ENCODE measurements at regions not wholly inside any gene's neighbourhood (a gene's known extent, or its start where the extent isn't known, plus 50 kb on each side); places are given as distances from the start of the nearest gene placed in this dataset.
"Not testable (repeated sequence)": the region's sequence is repeated elsewhere in the genome, so short reads cannot be mapped to it uniquely, and the experiment has no call there.

- Histone ChIP-seq H3K27me3 (ENCODE audit: control insufficient read depth, insufficient read depth, low read length) (no peaks in the 10 kb centered on the region), H3K4me1 (ENCODE audit: control insufficient read depth, insufficient read depth, low read length) (no peaks in the 10 kb centered on the region), H3K27ac (ENCODE audit: low read length) (no peak overlapping the region), H3K9me3 (ENCODE audit: control insufficient read depth, low read depth, low read length) (no peaks in the 10 kb centered on the region), H3K36me3 (ENCODE audit: control insufficient read depth, insufficient read depth, low read length) (no peaks in the 10 kb centered on the region), H3K4me3 (ENCODE audit: low read length) (no peak overlapping the region)
- WGBS (ENCODE audit: insufficient coverage, low lambda C conversion rate), result no CpG with 5 or more reads among the region's 2 CpGs
- no peak for DNase-seq
Observed at GRCh38 chr4:124435274-124435950, 277.1 kb downstream of the ANKRD50 start.

DNA sequence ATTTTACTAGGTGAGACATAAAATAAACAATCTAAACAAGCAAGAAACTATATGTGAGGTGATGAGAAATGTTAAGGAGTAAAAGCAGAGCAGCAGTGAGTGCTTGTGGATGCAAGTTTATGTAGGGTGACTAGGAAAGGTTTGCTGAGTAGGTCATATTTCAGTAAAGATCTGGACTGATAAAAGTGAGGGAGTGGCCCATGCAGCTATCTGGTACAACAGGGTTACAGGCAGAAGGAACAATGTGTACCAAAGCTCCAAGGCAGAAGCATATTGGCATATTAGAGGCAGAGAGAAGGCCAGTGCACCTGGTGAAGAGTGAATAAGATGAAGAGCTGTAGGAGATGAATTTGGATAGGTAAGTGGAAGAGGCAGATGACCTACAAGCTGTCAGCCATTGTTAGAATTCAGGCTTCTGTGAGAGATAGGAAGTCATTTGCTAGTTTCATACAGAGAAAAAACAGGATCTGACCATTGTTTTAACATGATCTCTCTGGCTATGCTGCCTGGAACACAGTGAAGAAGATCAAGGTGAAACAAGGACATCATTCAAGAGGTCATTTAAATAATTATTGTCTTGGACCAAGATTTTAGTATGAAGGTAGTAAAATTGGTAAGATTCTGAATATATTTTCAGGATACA lies 274.6 kb downstream of the ANKRD50 start:
- no peaks in the 10 kb centered on the region for H3K36me3 ChIP-seq (ENCODE audit: control insufficient read depth, insufficient read depth, low read length)
- no peak overlapping the region for H3K27ac ChIP-seq (ENCODE audit: low read length)
- H3K4me3 ChIP-seq (ENCODE audit: low read length), result no peak overlapping the region
- no peak for DNase-seq
- H3K27me3 ChIP-seq (ENCODE audit: control insufficient read depth, insufficient read depth, low read length), result no peaks in the 10 kb centered on the region
- H3K9me3 ChIP-seq (ENCODE audit: control insufficient read depth, low read depth, low read length), result peaks cover 3% of the 10 kb centered on the region
- H3K4me1 ChIP-seq (ENCODE audit: control insufficient read depth, insufficient read depth, low read length), result no peaks in the 10 kb centered on the region

GRCh38 chr4:124445071-124445470 lies 267.5 kb downstream of the ANKRD50 start:
- WGBS (ENCODE audit: insufficient coverage, low lambda C conversion rate), result no CpG with 5 or more reads among the region's 5 CpGs

DNA sequence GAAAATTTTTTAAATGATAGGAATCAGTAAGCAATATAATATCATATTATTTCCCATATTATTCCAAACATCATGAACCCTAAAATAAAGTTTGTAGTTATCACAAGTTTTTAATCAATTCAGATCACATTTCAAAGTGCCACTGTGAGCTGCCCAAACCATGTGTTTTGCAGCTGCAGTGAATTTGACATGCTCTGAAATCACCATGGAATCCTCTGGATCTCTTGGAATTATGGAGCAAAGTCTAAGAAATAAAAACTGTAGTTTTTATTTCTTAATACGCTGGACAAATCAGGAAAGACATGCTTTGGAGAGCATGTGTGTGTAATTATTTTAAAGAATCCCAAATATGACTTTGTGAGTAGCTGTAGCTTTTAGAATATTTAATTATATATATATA lies 262.7 kb downstream of the ANKRD50 start:
- no CpG with 5 or more reads among the region's 1 CpG for WGBS (ENCODE audit: insufficient coverage, low lambda C conversion rate)
- Histone ChIP-seq H3K27ac (ENCODE audit: low read length) (no peak overlapping the region), H3K36me3 (ENCODE audit: control insufficient read depth, insufficient read depth, low read length) (no peaks in the 10 kb centered on the region), H3K4me3 (ENCODE audit: low read length) (no peak overlapping the region), H3K4me1 (ENCODE audit: control insufficient read depth, insufficient read depth, low read length) (no peaks in the 10 kb centered on the region), H3K9me3 (ENCODE audit: control insufficient read depth, low read depth, low read length) (peaks cover 5% of the 10 kb centered on the region), H3K27me3 (ENCODE audit: control insufficient read depth, insufficient read depth, low read length) (no peaks in the 10 kb centered on the region)
- DNase-seq, result no peak

More at GRCh38 chr4:124445071-124445470, 267.5 kb downstream of the ANKRD50 start:
- no peaks in the 10 kb centered on the region for H3K27me3 ChIP-seq (ENCODE audit: control insufficient read depth, insufficient read depth, low read length)
- H3K4me1 ChIP-seq (ENCODE audit: control insufficient read depth, insufficient read depth, low read length), result no peaks in the 10 kb centered on the region
- H3K27ac ChIP-seq (ENCODE audit: low read length), result no peak overlapping the region
- no peaks in the 10 kb centered on the region for H3K36me3 ChIP-seq (ENCODE audit: control insufficient read depth, insufficient read depth, low read length)
- DNase-seq, result no peak
- H3K4me3 ChIP-seq (ENCODE audit: low read length), result no peak overlapping the region
- H3K9me3 ChIP-seq (ENCODE audit: control insufficient read depth, low read depth, low read length), result peaks cover 10% of the 10 kb centered on the region

DNA sequence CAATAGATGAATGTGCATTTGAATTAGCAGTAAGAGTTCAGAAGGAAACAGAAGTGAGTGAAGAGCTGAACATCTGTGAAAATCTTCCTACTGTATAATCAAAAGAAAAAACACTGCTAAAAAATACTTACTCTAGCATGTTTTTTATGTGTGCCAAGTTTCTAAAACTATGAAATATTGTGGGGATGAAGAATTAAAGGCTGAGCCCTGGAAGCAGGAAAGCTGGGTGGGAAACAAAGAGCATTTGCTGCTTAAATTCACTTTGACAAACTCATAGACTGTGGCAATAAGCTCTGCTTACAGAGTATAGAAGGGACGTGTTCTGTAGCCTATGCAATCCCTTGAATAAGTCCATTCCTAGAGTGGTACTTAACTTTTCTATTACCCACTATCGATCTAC lies 261.7 kb downstream of the ANKRD50 start:
- Histone ChIP-seq H3K27ac (ENCODE audit: low read length) (no peak overlapping the region), H3K4me3 (ENCODE audit: low read length) (no peak overlapping the region), H3K27me3 (ENCODE audit: control insufficient read depth, insufficient read depth, low read length) (no peaks in the 10 kb centered on the region), H3K9me3 (ENCODE audit: control insufficient read depth, low read depth, low read length) (no peaks in the 10 kb centered on the region), H3K36me3 (ENCODE audit: control insufficient read depth, insufficient read depth, low read length) (no peaks in the 10 kb centered on the region), H3K4me1 (ENCODE audit: control insufficient read depth, insufficient read depth, low read length) (no peaks in the 10 kb centered on the region)
- 100% methylated on average over 1 of the region's 2 CpGs for WGBS (ENCODE audit: insufficient coverage, low lambda C conversion rate)
- no peak for DNase-seq

- H3K4me3 ChIP-seq (ENCODE audit: low read length), result no peak overlapping the region
- no CpG with 5 or more reads among the region's 2 CpGs for WGBS (ENCODE audit: insufficient coverage, low lambda C conversion rate)
- H3K27ac ChIP-seq (ENCODE audit: low read length), result no peak overlapping the region
- no peaks in the 10 kb centered on the region for H3K36me3 ChIP-seq (ENCODE audit: control insufficient read depth, insufficient read depth, low read length)
- no peak for DNase-seq
- H3K27me3 ChIP-seq (ENCODE audit: control insufficient read depth, insufficient read depth, low read length), result no peaks in the 10 kb centered on the region
- H3K4me1 ChIP-seq (ENCODE audit: control insufficient read depth, insufficient read depth, low read length), result no peaks in the 10 kb centered on the region
- no peaks in the 10 kb centered on the region for H3K9me3 ChIP-seq (ENCODE audit: control insufficient read depth, low read depth, low read length)
Observed at GRCh38 chr4:124454772-124455270, 257.7 kb downstream of the ANKRD50 start.

DNA sequence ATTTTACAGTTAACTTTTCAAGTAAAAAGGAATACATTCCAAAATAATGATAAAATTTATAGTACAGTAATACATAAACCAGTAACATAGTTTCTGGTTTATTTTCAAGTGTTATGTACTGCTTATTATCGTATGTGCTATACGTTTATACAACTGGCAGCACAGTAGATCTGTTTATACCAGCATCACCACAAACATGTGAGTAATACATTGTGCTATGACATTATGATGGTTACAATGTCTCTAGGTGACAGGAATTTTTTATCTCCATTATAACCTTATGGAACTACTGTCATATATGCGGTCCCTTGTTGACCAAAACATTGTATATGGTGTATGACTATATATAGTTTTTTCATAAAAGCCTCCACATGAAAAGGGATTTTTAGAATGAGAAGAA lies 256.9 kb downstream of the ANKRD50 start:
- Histone ChIP-seq H3K27me3 (ENCODE audit: control insufficient read depth, insufficient read depth, low read length) (no peaks in the 10 kb centered on the region), H3K36me3 (ENCODE audit: control insufficient read depth, insufficient read depth, low read length) (no peaks in the 10 kb centered on the region), H3K9me3 (ENCODE audit: control insufficient read depth, low read depth, low read length) (no peaks in the 10 kb centered on the region), H3K4me1 (ENCODE audit: control insufficient read depth, insufficient read depth, low read length) (no peaks in the 10 kb centered on the region), H3K4me3 (ENCODE audit: low read length) (no peak overlapping the region), H3K27ac (ENCODE audit: low read length) (no peak overlapping the region)
- no peak for DNase-seq
- 86% methylated on average over 1 of the region's 3 CpGs for WGBS (ENCODE audit: insufficient coverage, low lambda C conversion rate)

DNA sequence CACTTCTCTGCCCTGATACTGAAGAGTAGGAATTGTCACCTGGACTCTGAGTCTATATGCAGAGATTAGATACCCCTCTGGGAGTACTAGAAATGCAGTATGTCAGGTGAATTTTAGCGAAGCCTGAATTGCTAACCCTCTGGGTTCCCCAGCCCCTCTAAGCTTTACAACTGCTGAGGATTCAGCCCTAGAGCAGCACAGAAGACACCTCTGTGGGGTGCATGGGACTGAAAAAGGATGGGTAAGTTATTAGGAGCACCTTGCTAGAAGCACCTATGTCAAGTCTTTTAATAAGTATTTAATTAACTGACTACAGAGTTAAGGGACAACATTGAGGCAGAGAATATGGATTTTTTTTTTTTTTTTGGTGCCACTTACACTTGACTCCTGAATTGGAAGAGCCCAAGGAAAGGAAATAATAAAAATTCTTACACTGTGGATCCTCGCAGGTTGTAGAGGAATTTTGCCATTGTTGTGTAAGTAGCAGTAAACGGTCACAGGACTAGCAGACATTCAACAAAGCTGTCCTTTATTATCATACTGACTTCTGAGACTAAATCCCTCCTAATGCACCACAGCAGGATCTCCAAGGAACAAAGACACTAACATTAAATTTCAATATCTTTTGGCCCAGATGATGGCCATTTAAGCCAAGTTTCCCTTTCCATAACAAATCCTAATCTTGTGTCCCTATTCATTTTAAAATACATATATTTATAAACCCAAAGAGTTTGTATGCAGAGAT lies 253.2 kb downstream of the ANKRD50 start:
- Histone ChIP-seq H3K36me3 (ENCODE audit: control insufficient read depth, insufficient read depth, low read length) (no peaks in the 10 kb centered on the region), H3K4me3 (ENCODE audit: low read length) (no peak overlapping the region), H3K27me3 (ENCODE audit: control insufficient read depth, insufficient read depth, low read length) (no peaks in the 10 kb centered on the region), H3K27ac (ENCODE audit: low read length) (no peak overlapping the region), H3K4me1 (ENCODE audit: control insufficient read depth, insufficient read depth, low read length) (no peaks in the 10 kb centered on the region), H3K9me3 (ENCODE audit: control insufficient read depth, low read depth, low read length) (peaks cover 15% of the 10 kb centered on the region)
- DNase-seq, result no peak
- WGBS (ENCODE audit: insufficient coverage, low lambda C conversion rate), result no CpG with 5 or more reads among the region's 3 CpGs

GRCh38 chr4:124459941-124460310 lies 252.6 kb downstream of the ANKRD50 start:
- H3K9me3 ChIP-seq (ENCODE audit: control insufficient read depth, low read depth, low read length), result peaks cover 15% of the 10 kb centered on the region
- WGBS (ENCODE audit: insufficient coverage, low lambda C conversion rate), result no CpG with 5 or more reads among the region's 5 CpGs
- H3K4me3 ChIP-seq (ENCODE audit: low read length), result no peak overlapping the region
- peak; percentile 14 to 31 for DNase-seq
- H3K27ac ChIP-seq (ENCODE audit: low read length), result no peak overlapping the region
- H3K27me3 ChIP-seq (ENCODE audit: control insufficient read depth, insufficient read depth, low read length), result no peaks in the 10 kb centered on the region
- H3K36me3 ChIP-seq (ENCODE audit: control insufficient read depth, insufficient read depth, low read length), result no peaks in the 10 kb centered on the region
- H3K4me1 ChIP-seq (ENCODE audit: control insufficient read depth, insufficient read depth, low read length), result no peaks in the 10 kb centered on the region

DNA sequence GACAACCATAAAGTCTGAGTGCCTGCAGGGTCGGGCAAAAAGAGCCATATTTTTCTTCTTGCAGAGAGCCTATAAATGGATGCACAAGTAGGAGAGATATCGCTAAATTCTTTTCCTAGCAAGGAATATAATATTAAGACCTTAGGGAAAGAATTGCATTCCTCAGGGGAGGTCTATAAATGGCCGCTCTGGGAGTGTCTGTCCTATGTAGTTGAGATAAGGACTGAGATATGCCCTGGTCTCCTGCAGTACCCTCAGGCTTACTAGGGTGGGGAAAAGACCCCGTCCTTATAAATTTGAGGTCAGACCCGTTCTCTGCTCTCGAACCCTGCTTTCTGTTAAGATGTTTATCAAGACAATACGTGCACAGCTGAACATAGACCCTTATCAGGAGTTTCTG lies 250.9 kb downstream of the ANKRD50 start:
- H3K36me3 ChIP-seq (ENCODE audit: control insufficient read depth, insufficient read depth, low read length); H3K4me1 ChIP-seq (ENCODE audit: control insufficient read depth, insufficient read depth, low read length); H3K4me3 ChIP-seq (ENCODE audit: low read length); H3K27me3 ChIP-seq (ENCODE audit: control insufficient read depth, insufficient read depth, low read length); DNase-seq; H3K27ac ChIP-seq (ENCODE audit: low read length): not testable (repeated sequence)
- whole genome bisulfite sequencing (ENCODE audit: insufficient coverage, low lambda C conversion rate), result 100% methylated on average over 3 of the region's 7 CpGs
- peaks cover 15% of the 10 kb centered on the region for H3K9me3 ChIP-seq (ENCODE audit: control insufficient read depth, low read depth, low read length)

Measured in large intestine (tissue), 3 donors.